ENCODE measurements at regions not wholly inside any gene's neighbourhood (a gene's known extent, or its start where the extent isn't known, plus 50 kb on each side); places are given as distances from the start of the nearest gene placed in this dataset.
"Not testable (repeated sequence)": the region's sequence is repeated elsewhere in the genome, so short reads cannot be mapped to it uniquely, and the experiment has no call there.

GRCh38 chr2:21811541-21811940 lies 687.8 kb downstream of the TDRD15 start:
- DNase-seq = no peak

DNA sequence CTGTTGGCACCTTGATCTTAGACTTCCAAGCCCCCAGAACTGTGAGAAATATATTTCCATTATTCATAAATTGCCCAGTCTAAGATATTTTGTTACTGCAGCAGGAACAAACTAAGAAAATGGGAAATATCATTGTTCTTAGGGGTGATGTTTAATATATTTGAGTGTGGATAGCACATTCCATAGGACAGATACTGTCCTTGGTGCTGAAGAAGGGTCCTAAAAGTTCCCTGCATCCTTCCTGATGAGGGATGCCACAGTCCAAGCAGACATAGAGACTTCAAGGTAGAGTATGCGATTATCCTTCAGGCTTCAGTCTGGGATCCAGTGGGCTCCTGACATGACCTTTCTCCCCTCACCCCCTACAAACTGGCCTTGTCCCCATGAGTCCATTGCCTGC lies 689.0 kb downstream of the TDRD15 start:
- DNase-seq = no peak

GRCh38 chr2:21814588-21815149 lies 690.9 kb downstream of the TDRD15 start:
- no peak for DNase-seq

GRCh38 chr2:21818212-21818795 lies 694.5 kb downstream of the TDRD15 start:
- no peak for DNase-seq

DNA sequence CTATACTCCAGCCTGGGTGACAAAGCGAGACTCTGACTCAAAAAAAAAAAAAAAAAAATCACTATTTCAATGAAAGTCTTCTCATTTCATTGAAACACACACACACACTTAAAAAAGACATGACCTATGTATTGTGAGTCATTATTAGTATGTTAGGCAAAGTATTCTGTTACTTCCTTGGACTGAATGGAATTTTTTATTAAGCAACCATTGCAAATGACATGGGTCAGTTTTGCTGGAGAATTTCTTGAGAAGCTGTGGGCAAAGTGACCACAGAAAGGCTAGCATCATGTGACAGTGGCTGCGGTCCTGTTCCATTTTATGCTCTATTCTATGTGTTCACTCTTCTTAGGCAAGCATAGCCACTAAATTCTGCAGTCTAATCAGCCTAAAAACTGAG lies 695.7 kb downstream of the TDRD15 start:
- DNase-seq = no peak

- no peak for DNase-seq
These were observed 696.5 kb downstream of the TDRD15 start for GRCh38 chr2:21820271-21820670.

GRCh38 chr2:21821672-21822227 lies 698.0 kb downstream of the TDRD15 start:
- no peak for DNase-seq

DNA sequence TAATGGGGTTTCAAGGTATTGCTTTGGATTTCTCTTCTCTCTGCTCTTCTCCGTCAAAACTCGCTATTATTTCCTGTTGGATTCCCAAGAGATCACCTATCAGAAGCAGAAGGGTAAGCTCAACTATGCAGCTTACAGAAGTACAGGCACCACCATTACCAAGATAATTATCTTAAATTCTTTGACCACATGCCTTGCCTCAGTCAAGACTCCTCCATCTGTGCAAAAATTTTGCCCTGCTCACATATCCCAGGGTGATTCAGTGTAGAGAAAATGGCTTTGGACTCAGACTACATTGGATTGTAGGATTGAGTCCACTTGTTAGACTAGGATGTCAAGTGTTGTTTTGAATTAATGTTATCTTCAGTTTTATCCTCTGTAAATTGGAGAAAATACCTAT lies 698.7 kb downstream of the TDRD15 start:
- DNase-seq = no peak

DNA sequence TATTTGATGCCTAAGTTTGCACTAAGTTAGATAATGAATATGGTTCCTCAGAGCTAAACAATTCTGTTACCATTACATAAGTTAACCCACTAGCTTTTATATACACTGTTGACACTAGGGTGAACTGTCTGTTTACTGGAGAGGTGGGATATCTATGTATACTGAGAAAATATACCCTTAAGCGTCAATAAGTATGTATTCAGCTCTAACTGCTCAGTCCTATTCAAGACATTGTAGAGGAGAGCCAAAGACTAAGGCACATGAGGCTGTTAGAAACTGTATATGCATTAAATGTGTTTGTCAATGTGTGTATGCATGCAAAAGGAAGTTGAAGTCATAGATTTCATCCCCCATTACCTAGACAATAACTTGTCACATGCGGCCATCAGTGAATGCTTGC lies 710.0 kb downstream of the TDRD15 start:
- DNase-seq = no peak

DNA sequence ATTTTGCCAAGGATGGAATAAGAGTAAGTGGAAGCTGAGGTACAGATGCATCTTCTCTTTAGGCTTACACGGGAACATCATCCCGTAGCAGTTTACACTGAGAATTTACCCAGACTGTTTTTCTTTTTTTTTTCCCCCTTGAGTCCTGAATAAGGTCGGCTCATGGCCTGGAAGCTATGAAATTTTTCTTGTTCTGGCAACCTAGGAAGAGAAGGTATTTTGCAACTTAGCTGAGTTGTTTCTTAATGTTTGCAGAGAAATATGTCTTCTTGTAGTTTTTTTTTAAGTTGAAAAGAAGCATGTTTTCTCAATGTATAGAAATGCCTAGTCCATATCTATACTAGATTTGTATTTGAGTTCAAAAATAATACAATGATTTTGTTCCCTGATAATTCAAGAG lies 712.5 kb downstream of the TDRD15 start:
- no peak for DNase-seq

- no peak for DNase-seq
These were observed 713.0 kb downstream of the TDRD15 start for GRCh38 chr2:21836719-21837118.

DNA sequence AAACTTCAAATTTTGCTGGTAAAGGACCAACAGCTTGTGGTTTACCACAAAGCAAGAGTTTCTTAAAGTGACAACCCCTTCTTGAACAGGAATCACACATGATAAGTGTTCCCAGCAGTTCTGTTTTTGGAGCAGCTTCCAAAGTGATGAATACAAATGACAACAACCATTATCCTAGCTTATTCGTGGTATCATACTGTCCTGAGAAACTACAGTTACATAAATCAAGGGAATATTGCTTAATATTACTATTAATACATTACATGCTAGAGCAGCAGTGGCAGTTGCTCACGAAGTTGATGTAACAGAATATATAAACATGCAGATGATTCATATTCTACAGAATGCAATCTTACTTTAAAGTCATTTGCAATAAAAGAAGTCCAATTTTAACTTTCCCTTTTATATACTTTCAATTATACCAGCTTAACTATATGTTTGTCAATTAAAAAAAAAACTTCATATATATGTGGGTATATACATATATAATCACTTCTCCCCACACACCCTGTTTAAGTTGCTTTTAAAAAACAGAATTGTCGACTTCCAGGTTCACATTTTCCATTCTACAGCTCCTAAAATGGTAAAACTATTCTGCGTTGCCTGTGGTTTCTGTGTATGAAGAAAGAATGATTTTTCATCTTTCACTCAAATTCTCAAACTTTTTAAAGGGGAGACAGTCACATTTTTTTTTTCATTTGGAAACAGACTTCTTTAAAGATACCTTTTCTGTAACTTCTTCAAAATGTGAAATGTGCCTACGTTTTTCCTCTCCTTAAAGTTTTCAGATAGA lies 713.6 kb downstream of the TDRD15 start:
- DNase-seq = no peak

DNA sequence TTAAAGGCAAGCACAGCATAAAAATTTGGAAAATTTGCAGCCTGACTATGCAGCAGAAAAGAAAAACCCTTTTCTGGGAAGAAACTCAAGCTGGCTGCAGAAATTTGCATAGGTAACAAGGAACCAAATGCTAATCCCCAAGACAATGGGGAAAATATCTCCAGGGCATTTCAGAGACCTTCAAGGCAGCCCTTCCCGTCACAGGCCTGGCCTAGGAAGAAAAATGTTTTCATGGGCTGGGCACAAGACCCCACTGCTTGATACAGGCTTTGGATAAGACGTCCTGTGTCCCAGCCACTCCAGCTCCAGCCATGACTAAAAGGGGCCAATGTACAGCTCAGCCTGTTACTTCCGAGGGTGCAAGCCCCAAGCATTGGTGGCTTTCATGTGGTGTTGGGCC lies 717.6 kb downstream of the TDRD15 start:
- DNase-seq = no peak

DNA sequence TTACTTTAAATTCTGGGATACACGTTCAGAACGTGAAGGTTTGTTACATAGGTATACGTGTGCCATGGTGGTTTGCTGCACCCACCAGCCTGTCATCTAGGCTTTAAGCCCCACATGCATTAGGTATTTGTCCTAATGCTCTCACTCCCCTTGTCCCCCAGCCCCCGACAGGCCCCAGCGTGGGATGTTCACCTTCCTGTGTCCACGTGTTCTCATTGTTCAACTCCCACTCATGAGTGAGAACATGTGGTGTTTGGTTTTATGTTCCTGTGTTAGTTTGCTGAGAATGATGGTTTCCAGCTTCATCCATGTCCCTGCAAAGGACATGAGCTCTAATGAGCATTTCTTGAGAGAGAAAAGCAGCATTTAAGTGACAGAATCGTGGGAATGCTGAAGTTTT lies 726.6 kb downstream of the TDRD15 start:
- DNase-seq = not testable (repeated sequence)

DNA sequence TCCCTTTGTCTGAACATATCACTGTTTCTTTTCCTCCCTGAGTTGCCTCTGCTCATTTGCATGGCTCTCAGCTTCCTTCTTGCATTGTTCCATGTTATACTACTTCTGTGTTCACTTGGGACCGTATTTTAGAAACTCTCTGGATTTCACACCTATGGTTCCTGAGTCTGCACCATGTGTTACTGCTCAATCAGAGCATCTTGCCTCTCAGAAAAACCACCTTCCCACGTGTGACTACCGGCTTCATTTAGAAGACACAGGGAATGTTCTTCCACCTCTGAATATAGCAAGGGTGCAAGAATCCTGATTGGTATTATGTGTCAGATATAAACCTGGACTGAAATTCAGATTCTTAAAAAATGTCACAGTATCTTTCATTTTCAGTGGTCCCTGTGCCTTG lies 731.2 kb downstream of the TDRD15 start:
- no peak for DNase-seq

GRCh38 chr2:21856708-21857107 lies 732.9 kb downstream of the TDRD15 start:
- DNase-seq = no peak

- no peak for DNase-seq
These were observed 737.1 kb downstream of the TDRD15 start for GRCh38 chr2:21860907-21861306.

GRCh38 chr2:21866316-21866715 lies 742.5 kb downstream of the TDRD15 start:
- DNase-seq = no peak

DNA sequence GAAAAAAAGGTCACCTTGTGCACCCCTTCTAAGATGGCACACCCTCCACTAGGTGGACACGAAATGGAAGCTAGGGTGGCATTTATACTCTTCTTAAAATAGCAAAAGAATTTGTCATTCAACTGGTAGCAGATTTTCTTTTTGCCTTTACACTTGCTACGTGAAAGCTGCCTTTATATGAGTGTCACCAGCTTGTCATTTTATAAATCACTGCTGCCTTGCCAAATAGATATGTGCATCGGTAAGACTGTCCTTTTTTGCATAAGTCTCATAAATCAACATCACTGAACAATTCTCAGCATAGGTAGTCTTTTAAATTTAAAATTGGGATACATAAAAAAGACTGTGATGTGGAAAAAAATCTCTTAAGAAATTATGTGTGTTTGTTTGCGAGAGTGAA lies 764.1 kb downstream of the TDRD15 start:
- no peak for DNase-seq

- no peak for DNase-seq
These were observed 766.3 kb downstream of the TDRD15 start for GRCh38 chr2:21890041-21890440.

GRCh38 chr2:21890716-21891115 lies 766.9 kb downstream of the TDRD15 start:
- DNase-seq = no peak

DNA sequence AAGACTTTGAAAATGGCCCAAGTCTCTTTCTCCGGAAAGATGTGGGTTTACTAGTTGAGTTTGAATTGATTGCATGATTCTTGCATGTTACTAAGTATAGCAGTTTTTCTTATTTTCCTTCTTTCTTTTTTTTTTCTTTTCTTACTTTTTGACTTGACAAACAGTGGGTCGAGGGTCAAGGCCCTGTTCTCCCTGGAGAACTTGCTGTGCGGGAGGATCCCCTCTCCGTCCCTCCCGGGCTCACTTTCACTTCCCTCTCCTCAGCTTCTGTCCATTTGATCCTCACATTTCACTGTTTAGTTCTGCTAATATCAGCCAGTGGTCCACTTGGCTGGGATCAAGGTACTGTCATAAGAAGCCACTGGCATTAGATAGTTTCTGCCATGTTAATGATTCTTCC lies 767.4 kb downstream of the TDRD15 start:
- no peak for DNase-seq

DNA sequence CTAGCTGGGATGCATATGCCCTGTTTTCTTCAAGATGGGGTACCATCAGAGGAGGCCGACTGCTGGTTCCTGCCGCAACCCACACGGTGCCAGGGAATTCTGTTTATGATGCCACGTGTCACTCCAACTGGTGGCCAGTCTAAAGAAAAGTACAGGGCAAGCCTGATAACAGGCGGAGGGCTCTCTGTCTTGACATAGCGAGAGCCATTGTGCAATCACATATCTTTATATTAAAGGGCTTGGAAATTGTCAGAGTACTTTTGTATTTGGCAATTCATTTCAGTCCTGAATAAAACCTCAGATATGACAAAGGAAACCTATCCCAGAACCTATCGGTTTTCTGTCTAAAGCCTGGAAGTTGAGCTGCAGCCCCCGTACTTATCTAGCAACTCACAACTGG lies 768.4 kb downstream of the TDRD15 start:
- no peak for DNase-seq

- no peak for DNase-seq
These were observed 771.4 kb downstream of the TDRD15 start for GRCh38 chr2:21895200-21895599.

Measured in effector CD4-positive, alpha-beta T cell (primary cell).